Osteoblast (primary cell): ENCODE measurements at regions not wholly inside any gene's neighbourhood (a gene's known extent, or its start where the extent isn't known, plus 50 kb on each side); places are given as distances from the start of the nearest gene placed in this dataset.

Experiments
- DNase-seq: peaks from one replicate; pipeline ENCODE4 v3.0.0; 2011; ENCODE audit warnings: low spot score, mixed read lengths; ENCODE audit not compliant: insufficient read length; ENCODE audit errors: missing footprints
- H2AFZ ChIP-seq: 2 replicates; pipeline ENCODE4 v1.6.0; 2011; ENCODE audit warnings: mild to moderate bottlenecking, low read length
- H3K27ac ChIP-seq: 2 replicates; pipeline ENCODE4 v1.5.1; 2011; ENCODE audit warnings: mild to moderate bottlenecking, low read depth, low read length, moderate library complexity
- H3K27me3 ChIP-seq: 2 replicates; pipeline ENCODE4 v1.6.0; 2012; ENCODE audit warnings: mild to moderate bottlenecking, control low read depth, inconsistent platforms, low read length, moderate library complexity; ENCODE audit not compliant: insufficient read depth
- H3K36me3 ChIP-seq: 2 replicates; pipeline ENCODE4 v1.5.1; 2011; ENCODE audit warnings: mild to moderate bottlenecking, low read length, control low read depth, moderate library complexity; ENCODE audit not compliant: insufficient read depth
- H3K4me1 ChIP-seq: 2 replicates; pipeline ENCODE4 v1.5.1; 2011; ENCODE audit warnings: mild to moderate bottlenecking, low read length, control low read depth, moderate library complexity; ENCODE audit not compliant: insufficient read depth
- H3K4me2 ChIP-seq: 2 replicates; pipeline ENCODE4 v1.6.0; 2011; ENCODE audit warnings: mild to moderate bottlenecking, low read length; ENCODE audit not compliant: insufficient read depth
- H3K4me3 ChIP-seq: fragments of 200-600 bp; sonication (generic); 3 replicates; pipeline ENCODE4 v1.5.1; 2012; ENCODE audit warnings: mild to moderate bottlenecking, low read length, inconsistent platforms; ENCODE audit not compliant: insufficient read depth
- H3K79me2 ChIP-seq: 2 replicates; pipeline ENCODE4 v1.6.0; 2012; ENCODE audit warnings: mild to moderate bottlenecking, low read length, control low read depth, inconsistent platforms; ENCODE audit not compliant: insufficient read depth
- H3K9me3 ChIP-seq: 2 replicates; pipeline ENCODE4 v1.5.1; 2011; ENCODE audit warnings: low read depth, low read length, control low read depth
- H4K20me1 ChIP-seq: 2 replicates; pipeline ENCODE4 v1.6.0; 2012; ENCODE audit warnings: mild to moderate bottlenecking, low read length, control low read depth; ENCODE audit not compliant: insufficient read depth
- TF ChIP-seq, protein P1 (sequence below): IDR thresholded peaks from 2 replicates; pipeline ENCODE4 v1.5.1; 2011; ENCODE audit warnings: mild to moderate bottlenecking, low read depth, low read length, moderate library complexity; ENCODE audit errors: extremely low read depth

DNA sequence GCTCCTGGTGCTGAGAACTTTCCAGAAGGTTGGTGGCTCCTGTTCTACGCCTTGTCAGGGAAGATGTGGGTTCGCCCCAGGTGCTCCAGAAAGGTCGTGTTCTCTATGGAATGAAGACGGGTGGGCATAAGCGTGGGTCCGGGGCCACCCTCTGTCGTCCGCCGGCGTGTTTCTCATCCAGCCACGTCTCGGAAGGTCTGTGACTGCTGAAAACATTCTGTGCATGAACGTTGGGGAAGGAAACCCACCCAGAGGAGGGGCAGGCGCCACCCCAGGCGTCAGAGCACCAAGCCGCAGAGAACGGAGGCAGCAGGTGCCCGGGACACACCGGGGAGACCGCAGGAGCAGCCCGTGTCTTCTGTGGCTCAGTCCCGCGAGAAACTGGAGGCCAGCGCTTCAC, 118.2 kb downstream of the RTP5 start:
- H3K4me3 ChIP-seq, result no peak overlapping the region
- H2AFZ ChIP-seq, result no peak overlapping the region
- no peaks in the 10 kb centered on the region for H3K27me3 ChIP-seq
- no peak overlapping the region for H3K27ac ChIP-seq
- no peaks in the 10 kb centered on the region for H4K20me1 ChIP-seq
- TF ChIP-seq, protein P1, sequence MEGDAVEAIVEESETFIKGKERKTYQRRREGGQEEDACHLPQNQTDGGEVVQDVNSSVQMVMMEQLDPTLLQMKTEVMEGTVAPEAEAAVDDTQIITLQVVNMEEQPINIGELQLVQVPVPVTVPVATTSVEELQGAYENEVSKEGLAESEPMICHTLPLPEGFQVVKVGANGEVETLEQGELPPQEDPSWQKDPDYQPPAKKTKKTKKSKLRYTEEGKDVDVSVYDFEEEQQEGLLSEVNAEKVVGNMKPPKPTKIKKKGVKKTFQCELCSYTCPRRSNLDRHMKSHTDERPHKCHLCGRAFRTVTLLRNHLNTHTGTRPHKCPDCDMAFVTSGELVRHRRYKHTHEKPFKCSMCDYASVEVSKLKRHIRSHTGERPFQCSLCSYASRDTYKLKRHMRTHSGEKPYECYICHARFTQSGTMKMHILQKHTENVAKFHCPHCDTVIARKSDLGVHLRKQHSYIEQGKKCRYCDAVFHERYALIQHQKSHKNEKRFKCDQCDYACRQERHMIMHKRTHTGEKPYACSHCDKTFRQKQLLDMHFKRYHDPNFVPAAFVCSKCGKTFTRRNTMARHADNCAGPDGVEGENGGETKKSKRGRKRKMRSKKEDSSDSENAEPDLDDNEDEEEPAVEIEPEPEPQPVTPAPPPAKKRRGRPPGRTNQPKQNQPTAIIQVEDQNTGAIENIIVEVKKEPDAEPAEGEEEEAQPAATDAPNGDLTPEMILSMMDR, result no peak
- no peaks in the 10 kb centered on the region for H3K79me2 ChIP-seq
- no peaks in the 10 kb centered on the region for H3K36me3 ChIP-seq
- no peak overlapping the region for H3K4me2 ChIP-seq
- DNase-seq, result no peak
- H3K9me3 ChIP-seq, result no peaks in the 10 kb centered on the region
- H3K4me1 ChIP-seq, result no peaks in the 10 kb centered on the region

DNA sequence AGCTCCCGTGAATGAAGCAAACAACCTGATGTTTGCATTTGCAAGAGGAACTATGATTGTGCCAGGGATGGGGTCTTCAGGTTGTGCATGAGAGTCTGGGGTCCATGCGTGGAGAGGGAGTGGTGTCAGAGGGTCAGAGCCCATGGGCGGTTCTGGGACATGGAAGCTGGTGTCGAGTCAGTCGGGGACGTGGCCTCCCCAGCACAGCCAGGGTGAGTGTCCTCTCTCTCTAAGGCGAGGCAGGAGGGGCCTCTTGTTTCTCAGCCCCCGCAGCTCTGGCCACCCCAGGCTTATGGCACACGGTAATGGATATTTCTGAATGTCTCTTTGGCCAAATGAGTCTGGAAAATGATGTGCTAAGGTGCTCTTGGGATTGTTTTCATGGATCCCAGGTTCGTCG, 118.6 kb downstream of the RTP5 start:
- Histone ChIP-seq H3K27ac (no peak overlapping the region), H3K4me2 (no peak overlapping the region), H3K36me3 (no peaks in the 10 kb centered on the region), H3K9me3 (no peaks in the 10 kb centered on the region), H2AFZ (no peak overlapping the region), H3K79me2 (no peaks in the 10 kb centered on the region), H3K4me3 (no peak overlapping the region), H3K4me1 (no peaks in the 10 kb centered on the region), H4K20me1 (no peaks in the 10 kb centered on the region), H3K27me3 (no peaks in the 10 kb centered on the region)
- TF ChIP-seq, protein P1, result no peak
- no peak for DNase-seq

DNA sequence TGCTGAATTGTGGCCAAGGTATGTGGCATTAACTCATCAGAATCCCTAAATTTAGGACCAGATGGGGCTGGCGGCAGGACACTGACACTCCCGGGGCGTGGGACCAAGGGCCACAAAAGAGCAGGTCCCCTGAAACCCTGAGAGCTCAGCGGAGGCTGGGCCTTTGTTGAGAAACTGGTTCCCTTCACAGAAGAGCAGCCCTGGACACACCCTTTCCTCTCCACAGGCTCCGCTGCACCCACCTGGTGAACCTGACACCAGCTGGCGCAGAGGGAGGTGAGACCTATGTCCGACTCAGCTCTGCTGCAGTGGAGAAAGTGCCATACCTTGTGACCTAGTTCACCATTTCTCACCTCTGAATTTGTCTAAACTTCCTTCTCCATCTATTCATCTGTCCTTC, 119.5 kb downstream of the RTP5 start:
- Histone ChIP-seq H3K27ac (no peak overlapping the region), H2AFZ (no peak overlapping the region), H3K36me3 (no peaks in the 10 kb centered on the region), H3K79me2 (no peaks in the 10 kb centered on the region), H4K20me1 (no peaks in the 10 kb centered on the region), H3K4me2 (no peak overlapping the region), H3K27me3 (no peaks in the 10 kb centered on the region), H3K4me1 (no peaks in the 10 kb centered on the region), H3K4me3 (no peak overlapping the region), H3K9me3 (no peaks in the 10 kb centered on the region)
- DNase-seq, result no peak
- TF ChIP-seq, protein P1, result no peak

DNA sequence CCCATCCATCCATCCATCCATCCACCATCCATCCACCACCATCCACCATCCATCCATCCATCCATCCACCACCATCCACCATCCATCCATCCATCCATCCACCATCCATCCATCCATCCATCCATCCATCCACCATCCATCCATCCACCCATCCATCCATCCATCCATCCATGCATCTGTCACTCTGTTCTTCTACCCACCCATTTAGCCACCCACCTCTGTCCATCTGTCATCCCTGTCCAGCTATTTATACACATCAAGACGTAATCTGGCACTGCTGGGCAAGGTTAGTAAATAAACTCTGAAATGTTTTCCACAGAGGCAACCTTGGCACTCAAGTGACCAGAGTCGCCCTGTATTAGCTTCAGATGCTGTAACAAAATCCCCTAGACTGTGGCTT, 120.9 kb downstream of the RTP5 start:
- Histone ChIP-seq H3K79me2 (no peaks in the 10 kb centered on the region), H3K4me1 (no peaks in the 10 kb centered on the region), H3K36me3 (no peaks in the 10 kb centered on the region), H3K9me3 (no peaks in the 10 kb centered on the region), H3K4me3 (no peak overlapping the region), H3K27me3 (no peaks in the 10 kb centered on the region), H3K4me2 (no peak overlapping the region), H2AFZ (no peak overlapping the region), H4K20me1 (no peaks in the 10 kb centered on the region), H3K27ac (no peak overlapping the region)
- TF ChIP-seq, protein P1, result no peak
- no peak for DNase-seq
